ENCODE measurements at regions not wholly inside any gene's neighbourhood (a gene's known extent, or its start where the extent isn't known, plus 50 kb on each side); places are given as distances from the start of the nearest gene placed in this dataset.

- TF ChIP-seq, protein P1, sequence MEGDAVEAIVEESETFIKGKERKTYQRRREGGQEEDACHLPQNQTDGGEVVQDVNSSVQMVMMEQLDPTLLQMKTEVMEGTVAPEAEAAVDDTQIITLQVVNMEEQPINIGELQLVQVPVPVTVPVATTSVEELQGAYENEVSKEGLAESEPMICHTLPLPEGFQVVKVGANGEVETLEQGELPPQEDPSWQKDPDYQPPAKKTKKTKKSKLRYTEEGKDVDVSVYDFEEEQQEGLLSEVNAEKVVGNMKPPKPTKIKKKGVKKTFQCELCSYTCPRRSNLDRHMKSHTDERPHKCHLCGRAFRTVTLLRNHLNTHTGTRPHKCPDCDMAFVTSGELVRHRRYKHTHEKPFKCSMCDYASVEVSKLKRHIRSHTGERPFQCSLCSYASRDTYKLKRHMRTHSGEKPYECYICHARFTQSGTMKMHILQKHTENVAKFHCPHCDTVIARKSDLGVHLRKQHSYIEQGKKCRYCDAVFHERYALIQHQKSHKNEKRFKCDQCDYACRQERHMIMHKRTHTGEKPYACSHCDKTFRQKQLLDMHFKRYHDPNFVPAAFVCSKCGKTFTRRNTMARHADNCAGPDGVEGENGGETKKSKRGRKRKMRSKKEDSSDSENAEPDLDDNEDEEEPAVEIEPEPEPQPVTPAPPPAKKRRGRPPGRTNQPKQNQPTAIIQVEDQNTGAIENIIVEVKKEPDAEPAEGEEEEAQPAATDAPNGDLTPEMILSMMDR (IDR thresholded peaks at IDR 0.05): no peak
- no peak for TF ChIP-seq POLR2A (IDR thresholded peaks at IDR 0.05)
Observed at GRCh38 chr20:6919792-6920468, 152.4 kb downstream of the BMP2 start.
